HT1080 (cell line): ENCODE measurements at regions not wholly inside any gene's neighbourhood (a gene's known extent, or its start where the extent isn't known, plus 50 kb on each side); places are given as distances from the start of the nearest gene placed in this dataset.

Experiments used
- DNase-seq: peaks from one replicate; pipeline ENCODE4 v3.0.0-alpha.2; 2015; ENCODE audit warnings: low read depth

DNA sequence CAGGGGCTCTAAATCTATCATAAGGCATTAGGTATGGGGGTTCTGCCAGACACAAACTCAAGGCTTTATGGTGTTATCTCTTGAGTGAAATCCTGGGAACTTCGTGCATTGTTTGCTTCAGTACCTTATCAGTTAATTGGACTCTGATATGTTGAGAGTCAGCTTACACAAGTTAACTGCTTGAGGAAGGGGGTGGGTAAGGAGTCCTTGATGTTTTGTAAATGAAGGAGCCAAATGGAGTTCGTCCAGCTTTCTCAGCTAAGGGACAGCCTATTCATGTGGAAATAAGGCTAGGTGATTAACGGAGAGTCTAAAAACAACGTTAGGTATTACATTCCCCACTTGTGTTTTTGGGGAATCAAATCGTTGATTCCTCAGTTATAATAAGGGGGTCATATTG lies 157.4 kb downstream of the TRIM27 start:
- no peak for DNase-seq

DNA sequence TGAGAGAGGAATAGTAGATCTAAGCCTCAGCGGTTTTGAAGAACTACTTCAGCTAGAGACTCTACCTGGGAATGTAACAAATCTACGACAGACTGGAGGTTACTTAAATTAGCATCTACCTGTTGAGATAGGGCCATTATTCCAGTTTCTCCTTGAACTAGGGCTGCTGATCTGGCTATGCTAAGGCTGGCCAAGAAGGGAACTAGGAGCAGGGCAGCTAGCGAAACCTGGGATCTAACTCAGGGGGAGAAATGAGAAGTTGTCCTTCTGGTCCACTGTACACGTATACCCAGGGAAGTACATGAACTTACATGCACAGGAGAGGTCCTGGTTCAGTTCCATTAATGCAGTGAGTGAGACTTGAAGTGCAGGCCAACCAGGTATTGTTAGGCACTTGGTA lies 156.7 kb downstream of the TRIM27 start:
- DNase-seq = no peak

GRCh38 chr6:28767691-28768090 lies 156.1 kb downstream of the TRIM27 start:
- no peak for DNase-seq

DNA sequence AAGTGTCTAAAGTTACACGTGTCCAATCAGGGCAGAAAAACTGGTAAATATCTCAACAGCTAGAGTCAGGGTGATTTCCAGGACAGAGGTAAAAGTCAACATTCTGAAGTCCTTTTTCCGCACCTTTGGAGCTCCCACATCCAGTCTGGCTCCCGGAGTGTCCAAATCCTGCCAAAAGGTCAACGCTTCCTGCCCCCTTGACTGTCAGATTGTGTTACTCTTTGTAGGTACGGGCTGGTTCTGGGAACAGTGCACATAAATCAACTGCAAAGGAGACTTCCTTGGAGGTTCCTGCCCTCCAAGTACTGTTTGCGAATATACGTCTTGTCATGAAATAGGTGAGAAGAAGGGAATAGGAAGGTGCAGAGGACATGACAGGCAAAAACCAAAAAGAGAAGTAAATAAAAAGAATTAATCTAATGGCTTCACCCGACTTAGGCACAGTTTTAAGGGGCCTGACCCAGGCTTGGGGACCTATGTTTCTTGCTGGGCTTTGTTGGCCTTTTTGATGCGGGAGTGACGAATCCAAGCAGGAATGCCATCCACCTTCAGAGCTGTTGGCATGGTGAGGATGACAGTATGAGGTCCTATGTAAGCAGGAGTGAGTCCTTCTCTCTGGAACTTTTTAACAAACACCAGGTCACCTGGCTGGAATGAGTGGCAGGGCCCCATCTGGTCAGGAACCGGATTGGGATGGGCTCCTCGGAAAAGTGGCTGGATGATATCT lies 155.4 kb downstream of the TRIM27 start:
- no peak for DNase-seq

- peak; percentile 69 for DNase-seq
Observed at GRCh38 chr6:28769626-28770402, 154.0 kb downstream of the TRIM27 start.

DNA sequence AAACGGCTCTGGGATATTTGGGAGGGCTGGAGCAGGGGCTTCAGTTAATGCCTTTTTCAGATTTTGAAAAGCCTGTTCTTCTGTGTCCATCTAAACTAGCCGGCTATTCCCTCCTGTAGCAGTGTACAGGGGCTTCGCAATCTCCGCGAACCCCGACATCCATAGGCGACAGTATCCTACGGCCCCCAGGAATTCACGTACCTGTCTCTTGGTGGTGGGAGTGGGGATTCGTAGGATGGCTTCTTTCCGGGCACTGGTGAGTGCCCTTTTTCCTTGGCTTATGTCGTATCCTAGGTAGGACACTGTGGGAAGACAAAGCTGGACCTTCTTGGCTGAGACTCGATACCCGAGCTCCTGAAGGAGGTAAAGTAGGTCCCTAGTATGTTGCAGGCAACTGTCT lies 153.1 kb downstream of the TRIM27 start:
- DNase-seq = no peak

DNA sequence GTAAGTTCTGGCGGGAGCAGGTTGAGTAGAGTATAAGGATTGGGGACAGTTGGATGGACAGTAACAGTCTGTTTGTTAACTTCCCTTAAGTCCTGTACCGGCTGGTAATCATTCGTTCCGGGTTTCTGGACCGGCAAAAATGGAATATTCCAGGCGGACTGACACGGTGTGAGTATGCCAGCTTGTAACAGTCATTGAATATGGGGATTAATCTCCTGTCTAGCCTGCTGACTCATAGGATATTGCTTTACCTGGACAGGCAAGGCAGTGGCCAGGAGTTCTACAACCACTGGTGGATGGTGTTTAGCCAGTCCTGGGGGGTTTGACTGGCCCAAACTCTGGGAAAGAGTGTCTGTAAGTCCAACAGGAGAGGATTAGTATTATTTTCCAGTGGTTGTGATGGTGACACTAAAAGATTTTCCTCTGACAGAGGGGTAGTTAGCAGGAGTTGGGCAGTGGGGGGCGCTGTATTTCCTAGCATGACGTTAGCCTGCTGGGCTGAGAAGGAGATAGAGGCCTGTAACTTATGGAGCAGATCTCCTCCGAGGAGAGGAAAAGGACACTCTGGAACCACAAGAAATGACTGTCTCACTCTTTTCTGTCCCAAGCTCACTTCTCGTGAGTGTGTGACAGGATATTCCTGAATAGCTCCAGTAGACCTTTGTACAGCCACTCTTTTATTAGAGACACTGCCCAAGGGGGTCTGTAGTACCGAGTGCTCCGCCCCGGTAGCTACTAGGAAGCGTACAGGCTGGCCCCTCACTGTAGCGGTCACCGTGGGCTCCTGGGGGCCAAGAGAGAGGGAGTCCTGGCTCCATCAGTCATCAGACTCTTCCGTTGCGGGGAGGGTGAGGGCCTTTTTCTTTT lies 152.2 kb downstream of the TRIM27 start:
- no peak for DNase-seq

- no peak for DNase-seq
Observed at GRCh38 chr6:28772480-28773381, 151.1 kb downstream of the TRIM27 start.

GRCh38 chr6:28774292-28775051 lies 149.3 kb downstream of the TRIM27 start:
- DNase-seq = no peak

DNA sequence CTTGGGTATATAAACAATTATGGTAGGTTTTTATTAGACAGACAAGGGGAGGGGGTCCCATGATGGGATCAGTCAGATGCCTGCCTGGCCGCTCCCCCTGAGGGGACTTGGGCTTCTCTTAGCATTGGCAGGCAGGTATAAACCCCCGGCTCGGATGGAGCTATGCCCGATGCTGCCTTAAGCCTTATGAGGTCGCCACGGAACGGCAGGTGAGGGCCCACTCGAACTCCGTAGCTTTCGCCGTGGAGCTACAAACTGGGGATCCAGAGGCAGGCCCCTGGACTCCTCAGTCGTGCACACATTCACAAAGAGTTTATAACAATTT lies 148.8 kb downstream of the TRIM27 start:
- no peak for DNase-seq

DNA sequence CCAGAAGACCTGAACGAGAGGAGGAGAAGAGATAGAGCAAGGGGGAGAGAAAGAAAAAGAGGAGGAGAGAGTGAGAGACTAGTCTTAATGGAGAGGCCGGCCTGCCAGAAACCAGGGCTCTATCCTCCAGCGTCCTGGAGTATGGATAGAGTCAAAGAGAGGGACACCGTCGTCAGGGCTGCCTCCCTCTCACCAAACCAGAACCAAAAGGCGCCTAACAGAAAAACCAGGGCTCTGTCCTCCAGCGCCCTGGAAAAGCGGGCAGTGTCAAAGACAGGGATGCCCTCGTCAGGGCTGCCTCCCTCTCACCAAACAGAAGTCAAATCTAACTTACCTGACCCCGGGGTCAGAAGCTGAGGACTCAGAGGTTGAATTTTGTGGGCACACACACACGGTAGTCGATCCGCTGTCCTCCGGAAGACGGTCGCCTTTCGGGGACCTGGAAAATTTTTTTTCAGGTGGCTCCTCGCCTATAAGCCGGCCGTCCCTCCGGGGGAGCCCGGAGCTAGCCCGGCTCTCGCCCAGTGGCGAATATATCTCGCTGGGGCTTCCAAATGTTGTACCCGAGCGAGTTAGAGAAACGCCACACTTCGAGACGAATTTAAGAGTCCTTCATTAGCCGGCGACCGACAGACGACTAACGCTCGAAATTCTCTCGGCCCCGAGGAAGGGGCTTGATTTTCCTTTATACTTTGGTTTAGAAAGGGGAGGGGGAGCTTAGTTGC lies 148.2 kb downstream of the TRIM27 start:
- DNase-seq = no peak

DNA sequence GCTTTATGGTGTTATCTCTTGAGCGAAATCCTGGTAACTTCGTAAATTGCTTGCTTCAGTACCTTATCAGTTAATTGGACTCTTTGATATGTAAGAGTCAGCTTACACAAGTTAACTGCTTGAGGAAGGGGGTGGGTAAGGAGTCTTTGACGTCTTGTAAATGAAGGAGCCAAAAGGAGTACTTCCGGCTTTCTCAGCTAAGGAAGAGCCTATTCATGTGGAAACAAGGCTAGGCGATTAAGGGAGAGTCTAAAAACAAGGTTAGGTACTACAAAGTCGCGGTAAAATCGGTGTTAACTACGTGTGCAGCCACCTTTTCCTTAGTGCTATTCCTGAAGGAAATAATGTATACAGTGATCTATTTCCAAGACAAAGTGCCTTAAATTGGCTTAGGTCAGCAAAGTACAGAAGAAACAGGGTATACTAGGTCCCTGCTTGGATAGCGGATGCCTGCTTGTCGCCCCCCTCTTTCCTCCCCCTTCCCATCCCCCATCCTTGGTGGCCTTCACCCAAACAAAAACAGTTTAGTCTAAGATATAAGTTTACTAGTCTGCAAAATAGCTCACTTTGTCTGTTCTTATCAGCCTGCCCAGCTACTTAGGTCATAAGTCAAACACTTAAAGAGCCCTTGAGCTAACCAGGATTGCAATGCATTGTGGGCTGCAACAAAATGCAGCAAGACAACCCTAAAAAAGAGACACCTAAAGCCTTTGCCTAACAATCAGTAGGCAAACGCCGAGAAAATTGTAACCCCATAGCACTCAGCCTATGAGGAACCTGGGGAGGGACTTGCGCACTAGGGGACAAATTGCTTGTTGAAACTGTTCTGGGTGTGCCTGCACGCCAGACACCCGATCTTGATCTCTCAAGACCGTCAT lies 147.3 kb downstream of the TRIM27 start:
- no peak for DNase-seq

DNA sequence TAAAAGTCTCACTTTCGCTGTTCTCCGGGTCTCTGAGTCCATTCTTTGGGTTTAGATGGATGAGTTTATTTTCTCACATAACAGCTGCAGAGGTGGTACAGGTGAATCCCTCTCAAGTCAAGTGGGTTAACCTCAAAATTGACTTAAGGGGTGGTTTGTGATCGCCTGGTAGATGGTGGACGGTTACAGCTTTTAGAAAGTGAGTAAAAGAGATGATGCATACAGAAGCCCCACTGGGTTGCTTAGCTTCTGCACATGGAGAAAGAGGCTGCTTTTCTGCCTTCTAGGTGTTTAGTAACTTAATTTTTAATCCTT lies 146.7 kb downstream of the TRIM27 start:
- DNase-seq = no peak

DNA sequence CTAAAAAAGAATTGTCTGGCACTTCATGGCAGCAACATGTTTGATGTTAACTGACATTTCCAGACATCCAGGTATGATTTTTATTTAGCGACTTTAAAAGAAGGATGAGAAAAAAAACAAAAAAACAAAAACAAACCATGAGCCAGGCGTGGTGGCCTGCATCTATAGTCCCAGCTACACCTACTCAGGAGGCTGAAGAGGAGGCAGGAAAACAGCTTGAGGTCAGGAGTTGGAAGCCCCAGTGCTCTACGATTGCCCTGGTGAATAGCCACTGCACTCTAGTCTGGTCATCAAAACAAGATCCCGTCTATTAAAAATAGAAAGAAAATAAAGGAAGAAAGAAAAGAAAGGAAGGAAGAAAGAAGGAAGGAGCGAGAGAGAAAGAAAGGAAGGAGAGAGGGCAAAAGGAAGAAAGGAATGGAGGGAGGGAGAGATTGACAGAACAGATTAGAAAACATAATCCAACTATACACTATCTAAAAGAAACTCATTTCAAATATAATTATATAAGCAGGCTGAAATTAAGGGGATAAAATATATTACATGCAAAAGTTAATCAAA lies 141.6 kb downstream of the TRIM27 start:
- DNase-seq = no peak

GRCh38 chr6:28785962-28786679 lies 137.7 kb downstream of the TRIM27 start:
- no peak for DNase-seq

GRCh38 chr6:28789553-28790083 lies 134.2 kb downstream of the TRIM27 start:
- DNase-seq = peak; percentile 82

- no peak for DNase-seq
Observed at GRCh38 chr6:28791002-28791383, 132.8 kb downstream of the TRIM27 start.
